Stimulated activated CD4-positive, alpha-beta T cell treated with anti-CD3 and anti-CD28 coated beads, Interleukin-1b, Interleukin-23, amount 100 ng/mL, for 48 hours (primary cell): ENCODE measurements at regions not wholly inside any gene's neighbourhood (a gene's known extent, or its start where the extent isn't known, plus 50 kb on each side); places are given as distances from the start of the nearest gene placed in this dataset.
"Not testable (repeated sequence)": the region's sequence is repeated elsewhere in the genome, so short reads cannot be mapped to it uniquely, and the experiment has no call there.

Experiments
- DNase-seq: peaks from one replicate; pipeline ENCODE4 v3.0.0-alpha.2; 2020

DNA sequence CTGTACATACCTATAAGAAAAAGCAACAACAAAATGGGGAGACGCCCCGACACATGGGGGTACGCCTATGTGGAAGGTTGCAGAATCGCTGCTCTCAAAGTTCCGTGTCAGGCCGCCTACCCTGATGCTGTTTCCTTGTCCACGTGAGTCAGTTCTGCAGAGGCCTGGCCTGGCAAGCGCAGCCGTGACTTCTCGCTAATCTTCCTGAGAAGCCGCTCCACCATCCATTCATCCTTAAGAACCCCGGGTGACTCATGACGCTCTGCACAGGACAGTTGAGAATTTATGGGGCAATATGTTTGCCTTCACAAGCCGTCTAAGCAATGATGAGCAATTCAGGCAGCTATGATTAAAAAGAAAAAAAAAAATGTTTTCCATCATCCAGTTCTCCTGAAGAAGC lies 122.3 kb upstream of the TMPRSS2 start:
- DNase-seq = no peak

DNA sequence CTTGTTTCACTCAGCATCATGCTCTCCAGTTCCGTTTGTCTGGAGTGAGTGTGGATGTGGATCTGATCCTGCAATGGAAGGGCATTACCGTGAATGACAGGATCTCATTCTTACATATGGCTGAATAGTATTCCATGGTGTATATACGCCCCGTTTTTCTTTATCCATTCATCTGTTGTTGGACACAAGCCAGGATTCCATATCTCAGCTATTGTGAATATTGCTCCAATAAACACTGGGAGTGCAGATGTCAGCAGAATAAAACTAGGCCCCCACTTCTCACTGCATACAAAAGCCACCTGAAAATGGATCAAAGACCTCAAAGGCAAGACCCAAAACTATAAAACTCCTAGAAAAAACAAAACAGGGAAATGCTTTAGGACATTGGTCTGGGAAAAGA lies 120.3 kb upstream of the TMPRSS2 start:
- no peak for DNase-seq

DNA sequence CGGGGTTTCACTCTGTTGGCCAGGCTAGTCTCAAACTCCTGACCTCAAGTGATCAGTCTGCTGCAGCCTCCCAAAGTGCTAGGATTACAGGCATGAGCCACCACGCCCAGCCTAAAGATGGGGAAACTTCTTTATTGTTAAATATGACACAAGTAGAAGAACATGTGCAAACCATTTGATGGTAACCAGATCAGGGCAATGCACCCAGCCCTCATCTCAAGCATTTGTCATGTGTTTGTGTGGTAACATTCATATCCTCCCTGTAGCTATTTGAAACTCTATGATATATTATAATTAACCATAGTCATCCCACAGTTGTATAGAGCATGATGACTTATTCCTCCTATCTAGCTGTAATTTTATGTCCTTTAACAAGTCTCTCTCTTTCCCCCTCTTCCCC lies 119.5 kb upstream of the TMPRSS2 start:
- no peak for DNase-seq

DNA sequence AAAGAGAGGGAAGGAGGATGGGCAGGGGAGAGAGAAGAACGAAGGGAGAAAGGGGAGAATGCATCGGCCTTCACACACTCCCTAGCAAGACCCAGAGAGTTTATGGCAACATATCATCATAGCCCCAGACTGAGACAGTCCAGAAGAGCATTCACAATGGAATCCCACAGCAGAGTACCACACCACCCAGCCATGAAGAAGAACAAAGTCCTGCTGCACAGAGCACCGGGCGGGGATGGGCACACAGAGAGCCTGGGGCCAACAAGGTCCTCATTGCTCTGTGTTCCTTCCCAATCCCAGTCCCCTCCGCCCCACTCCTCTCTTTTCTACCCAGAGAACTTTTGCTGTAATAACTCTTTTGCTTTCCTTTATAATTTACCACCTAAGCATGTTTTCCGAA lies 118.1 kb upstream of the TMPRSS2 start:
- DNase-seq = no peak

DNA sequence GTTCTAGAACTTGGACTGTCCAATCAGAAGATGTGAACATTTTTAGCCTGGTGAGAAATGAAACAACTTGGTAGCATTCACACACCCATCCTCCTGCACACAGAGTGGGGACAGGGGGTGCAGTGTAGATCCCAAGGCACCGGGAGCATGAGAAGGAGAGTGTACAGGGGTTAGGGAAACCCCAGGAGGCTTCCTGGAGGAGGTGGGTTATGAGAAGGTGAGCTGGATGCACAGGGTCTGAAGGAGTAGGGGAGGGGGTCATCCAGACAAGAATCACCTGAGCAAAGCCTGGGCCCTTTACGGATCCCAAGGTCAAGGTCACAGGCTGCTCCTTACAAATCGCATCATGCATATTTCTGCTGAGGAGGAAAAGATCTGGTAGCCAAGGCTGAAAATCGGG lies 117.5 kb upstream of the TMPRSS2 start:
- no peak for DNase-seq

DNA sequence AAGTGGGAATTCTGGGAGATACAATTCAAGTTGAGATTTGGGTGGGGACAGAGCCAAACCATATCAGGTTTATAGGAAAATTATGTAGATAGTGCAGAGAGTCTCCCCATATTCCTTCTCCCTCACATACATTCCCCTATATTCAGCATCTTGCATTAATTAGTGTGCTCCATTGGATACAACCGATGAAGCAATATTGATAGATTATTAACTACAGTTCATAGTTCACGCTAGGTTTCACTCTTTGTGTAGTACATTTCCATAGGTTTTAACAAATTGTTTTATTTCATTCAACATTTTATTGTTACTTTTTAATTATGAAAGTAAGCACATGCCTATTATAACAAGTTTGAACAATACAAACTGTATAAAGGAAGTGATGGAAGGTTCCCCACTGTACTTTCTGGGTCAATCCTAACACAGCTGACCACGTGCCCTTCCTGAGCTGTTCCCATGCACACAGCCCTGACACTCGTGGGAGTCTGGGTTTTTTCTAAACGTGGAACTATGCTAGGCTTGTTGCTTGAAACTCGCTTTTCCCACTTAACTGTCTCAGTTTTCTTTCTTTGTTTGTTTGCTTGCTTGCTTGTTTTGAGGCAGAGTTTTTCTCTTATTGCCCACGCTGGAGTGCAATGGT lies 116.8 kb upstream of the TMPRSS2 start:
- DNase-seq = no peak

DNA sequence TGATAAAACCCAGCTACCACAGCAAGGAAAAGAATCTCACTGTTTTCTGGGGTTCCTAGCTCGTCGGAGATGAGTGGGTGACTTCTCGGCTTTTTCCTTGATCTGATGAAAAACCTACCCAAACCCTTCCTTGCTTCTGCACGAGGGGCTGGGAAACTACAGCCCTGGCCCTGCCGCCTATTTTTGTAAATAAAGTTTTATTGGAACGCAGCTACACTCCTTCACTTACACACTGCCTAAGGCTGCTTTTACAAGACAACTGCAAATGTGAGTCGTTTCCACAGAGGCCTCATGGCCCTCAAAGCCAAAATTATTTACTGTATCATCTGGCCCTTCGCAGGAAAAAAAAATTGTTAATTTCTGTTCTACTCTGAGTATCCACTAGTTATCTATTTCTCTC lies 116.0 kb upstream of the TMPRSS2 start:
- DNase-seq = no peak

DNA sequence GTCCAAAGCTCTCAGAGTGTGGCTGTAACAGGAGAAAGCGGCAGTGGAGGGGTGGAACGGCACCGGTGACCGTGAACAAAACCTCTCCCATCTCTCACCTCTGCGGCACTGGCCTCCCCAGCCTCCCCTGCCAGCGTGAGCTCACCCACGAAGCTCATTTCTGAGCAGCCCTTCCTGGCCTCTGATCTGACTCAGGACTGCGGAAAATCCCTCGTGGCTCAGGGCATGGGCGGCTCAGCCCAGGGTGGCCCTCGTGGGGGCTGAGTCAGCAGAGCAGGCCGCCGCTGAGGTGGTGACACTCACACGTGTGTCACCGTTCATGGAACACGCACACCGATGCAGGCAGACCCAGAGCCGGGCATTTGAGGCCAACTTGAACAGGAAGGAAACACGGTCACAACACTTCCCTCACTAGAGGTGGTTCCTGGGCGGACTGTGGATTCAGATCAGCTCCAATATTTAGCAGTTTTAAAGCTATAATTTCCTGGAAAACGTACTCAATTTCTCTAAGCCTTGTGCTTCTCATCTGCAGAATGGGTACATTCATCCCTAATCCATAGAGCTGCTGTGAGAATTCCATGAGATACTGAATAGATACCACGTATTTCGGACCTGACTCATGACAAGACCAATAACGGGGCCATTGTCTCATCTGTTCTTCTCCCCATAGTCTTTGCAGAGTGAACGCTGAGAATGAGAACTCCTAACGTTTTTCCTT lies 115.0 kb upstream of the TMPRSS2 start:
- peak; percentile 78 for DNase-seq

DNA sequence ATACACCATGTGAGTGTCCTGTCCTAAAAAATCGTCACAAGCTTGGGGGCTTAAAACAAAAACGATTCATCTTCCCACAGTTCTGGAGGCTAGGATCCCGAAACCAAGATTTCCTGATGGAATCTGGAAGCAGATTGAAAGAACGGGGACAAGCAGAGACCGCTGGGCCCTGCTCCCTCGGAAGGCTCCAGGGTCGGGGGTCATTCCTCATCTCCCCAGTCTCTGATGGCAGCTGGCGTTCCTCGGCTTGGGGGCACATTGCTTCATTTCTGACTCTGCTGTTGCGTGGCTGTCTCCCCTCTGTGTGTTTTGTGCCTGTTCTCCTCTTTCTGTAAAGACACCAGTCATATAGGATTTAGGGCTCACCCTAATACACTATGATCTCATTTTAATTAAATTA lies 114.2 kb upstream of the TMPRSS2 start:
- DNase-seq = no peak

DNA sequence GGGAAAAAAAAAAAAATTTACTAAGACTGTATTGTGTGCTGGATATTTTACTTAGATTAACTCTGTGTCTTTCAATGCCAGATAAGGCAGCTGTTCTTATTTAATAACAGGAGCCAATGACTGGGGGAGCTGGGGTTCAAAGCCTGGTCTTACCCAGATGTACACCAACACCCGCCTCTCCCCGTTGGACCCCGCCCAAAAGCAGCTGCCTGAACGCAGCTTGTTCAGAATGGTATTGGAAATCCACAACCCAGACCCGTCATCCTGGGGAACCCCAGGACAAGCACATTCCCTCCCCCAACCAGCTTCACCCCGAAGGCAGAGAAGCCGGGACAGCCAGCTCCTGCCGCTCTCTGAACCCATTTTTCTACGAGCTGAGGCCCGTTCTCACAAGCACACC lies 113.6 kb upstream of the TMPRSS2 start:
- no peak for DNase-seq

DNA sequence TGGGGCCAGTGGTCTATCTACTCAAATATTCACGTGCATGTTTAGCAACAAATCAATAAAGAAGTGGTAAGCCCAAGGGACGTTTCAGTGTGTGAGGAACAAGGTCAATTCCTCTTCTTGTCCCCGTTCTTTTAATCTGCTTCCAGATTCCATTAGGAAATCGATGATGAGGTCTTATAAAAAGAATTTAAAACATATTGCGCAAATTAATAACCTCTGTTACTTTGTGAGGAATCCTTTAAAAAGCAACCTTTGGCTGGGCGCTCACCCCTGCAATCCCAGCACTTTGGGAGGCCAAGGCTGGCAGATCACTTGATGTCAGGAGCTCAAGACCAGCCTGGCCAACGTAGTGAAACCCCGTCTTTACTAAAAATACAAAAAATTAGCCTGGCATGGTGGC lies 113.0 kb upstream of the TMPRSS2 start:
- DNase-seq = no peak

DNA sequence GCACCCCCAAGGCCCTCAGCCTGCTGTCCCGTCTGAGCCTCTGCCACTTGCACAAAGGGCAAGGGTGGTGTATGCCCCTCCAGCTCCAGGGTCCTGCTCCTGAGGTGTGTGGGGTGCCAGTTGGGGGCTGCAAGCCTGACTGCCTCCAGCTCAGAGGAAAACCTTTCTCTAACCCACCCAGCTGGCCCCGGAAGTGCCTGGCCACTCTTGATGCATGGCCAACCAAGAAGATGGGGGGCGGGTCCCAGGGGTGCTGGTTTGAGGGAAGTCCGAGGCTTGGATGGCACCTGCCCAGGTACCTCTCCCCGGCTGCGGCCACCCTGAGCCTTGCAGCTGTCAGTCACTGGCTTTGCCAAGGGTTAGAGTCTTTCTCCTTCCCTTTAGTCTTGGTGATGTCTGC lies 112.6 kb upstream of the TMPRSS2 start:
- no peak for DNase-seq

DNA sequence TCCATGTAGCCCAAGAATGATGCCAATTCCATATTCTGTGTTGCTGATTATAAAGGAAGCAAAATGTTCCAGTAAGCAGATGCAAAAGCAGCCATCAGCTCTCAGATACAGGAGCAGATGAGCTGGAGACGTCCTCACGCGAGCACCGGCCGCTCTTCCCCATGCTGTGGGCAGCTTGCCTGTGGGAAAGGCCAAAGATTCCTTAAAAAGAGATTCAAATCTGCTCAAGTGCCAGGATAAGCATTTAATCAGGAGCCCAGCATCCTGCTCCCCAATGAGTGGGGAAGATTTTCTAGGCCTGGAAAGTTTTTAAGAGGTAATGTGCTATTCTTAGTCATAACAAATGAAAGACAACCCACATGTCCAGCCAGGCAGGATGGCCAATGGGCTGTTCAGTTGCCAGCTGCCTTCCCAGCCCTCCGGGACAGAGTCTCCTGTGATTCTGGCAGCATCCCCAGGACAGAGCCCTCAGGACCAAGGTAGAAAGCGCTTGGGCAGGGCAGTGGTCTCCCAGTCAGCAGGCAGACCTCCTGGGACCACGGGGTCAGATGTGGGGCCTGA lies 108.2 kb upstream of the TMPRSS2 start:
- no peak for DNase-seq

DNA sequence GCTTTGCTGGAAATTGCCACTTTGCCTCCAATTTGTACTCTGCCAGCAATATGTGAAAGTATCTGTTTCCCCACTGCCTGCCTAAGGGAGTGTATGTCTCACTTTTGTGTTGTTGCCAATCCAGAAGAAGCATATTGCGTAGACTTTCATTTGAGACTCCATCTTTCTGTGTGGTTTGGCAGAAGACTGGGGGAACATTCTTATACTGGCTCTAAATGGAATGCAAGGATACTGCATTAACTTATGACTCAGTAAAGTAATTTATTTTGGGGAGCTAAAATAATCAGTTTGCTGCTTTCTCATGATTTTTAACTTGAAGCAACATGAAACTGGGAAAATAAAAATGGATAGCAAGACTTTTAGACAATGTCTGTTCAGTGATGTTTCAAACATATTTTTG lies 107.7 kb upstream of the TMPRSS2 start:
- no peak for DNase-seq

DNA sequence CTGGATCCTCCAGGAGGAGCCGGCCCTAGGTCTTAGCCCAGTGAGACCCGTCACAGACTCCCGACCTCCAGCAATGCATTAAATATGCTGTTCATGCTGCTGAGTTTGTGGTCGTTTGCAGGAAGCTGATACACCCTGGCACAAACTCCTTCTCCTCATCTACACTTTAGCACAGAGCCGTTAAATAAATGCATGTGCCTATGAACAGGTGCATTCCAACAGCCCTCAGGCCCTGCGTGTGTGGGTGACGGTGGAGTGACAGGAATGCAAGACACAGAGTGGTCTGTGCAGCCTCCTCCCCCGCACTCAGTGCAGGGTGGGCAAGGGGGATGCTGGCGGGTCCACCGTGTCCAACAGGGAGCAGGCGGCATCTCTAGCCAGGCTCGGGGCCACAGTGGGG lies 106.6 kb upstream of the TMPRSS2 start:
- no peak for DNase-seq

DNA sequence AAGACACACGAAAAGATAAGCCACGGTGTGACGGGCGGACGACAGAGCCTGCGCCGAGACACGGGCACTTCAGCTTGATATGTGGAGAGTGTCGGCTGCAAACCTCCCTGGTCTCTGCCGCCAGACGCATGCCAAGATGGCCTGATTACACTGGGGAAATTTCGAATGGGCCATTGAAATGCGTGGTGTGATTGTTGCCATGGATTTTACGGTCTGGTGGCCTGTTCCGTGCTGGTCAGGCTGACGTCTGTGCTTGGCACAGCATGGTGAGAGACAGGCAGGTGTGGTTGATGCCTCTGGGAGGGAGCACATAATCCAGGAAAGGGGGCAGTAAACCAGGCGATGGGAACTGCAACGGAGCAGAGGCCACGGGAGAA lies 105.6 kb upstream of the TMPRSS2 start:
- DNase-seq = no peak

DNA sequence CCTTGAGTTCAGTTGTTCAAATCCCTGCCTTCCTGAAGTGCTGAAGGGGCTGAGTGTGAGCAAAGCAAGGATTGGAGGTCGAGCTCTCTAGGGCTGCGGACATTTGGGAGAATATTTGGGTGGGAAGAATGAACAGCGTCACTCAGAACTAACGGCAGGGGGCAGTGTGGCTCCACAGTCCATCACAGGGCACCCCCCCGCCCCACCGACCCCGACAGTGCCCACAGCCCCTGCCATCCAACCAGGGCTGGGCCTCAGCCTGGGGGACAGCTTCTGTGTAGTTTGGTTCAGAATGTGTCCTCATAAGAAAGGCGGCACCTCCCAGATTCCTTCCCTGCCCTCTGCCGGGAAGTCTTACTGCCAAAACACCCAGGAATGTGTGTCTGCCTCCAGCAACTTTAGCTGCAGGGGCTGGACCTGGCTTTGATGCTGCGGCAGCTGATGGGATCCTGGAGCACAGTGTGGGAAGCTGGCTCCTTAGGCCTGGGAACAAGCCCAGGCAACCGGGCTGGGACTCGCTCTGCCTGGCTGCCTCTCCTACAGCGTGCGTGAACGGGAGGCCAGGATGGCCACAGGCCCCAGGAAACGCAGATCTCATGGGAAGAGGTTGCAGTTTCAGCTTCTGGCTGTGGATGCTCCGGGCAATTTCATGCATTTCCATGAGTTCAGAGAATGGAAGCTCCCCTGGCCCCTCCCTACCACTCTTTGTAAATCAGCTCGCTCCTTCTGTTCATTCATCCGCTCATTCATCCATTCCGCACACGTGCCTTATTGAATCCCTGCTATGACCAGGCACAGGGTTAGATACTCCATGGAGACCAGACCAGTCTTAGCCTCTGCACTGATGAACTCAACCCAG lies 104.9 kb upstream of the TMPRSS2 start:
- peak; percentile 10 for DNase-seq

DNA sequence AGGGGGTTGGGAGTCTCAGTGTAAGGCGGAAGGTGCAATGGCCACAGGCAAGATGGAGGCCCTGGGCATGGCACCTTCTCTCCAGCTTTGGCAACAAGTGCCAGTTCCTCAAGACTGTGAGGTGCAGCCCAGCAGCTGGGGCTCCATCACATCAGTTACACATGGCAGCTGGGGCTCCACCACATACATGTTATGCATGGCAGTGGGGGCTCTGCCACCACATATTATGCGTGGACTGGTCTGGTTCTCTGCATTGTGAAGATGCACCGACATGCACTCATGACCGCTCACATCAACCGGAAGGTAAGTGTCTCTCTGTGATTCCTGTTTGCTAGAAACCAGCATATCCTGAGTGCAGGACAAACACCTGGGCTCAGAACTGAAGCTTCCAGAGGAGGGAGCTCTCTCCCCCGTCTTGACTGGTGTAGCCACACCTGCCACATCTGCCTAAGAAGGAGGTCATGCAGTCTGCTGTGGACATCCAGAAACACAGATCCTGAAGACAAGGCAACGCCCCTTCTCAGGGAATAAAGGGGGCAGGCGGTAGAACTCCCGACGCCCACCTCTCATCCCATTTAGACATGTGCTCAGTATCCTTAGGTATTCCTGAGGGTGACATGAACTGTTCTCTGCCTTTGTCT lies 104.1 kb upstream of the TMPRSS2 start:
- DNase-seq = no peak

DNA sequence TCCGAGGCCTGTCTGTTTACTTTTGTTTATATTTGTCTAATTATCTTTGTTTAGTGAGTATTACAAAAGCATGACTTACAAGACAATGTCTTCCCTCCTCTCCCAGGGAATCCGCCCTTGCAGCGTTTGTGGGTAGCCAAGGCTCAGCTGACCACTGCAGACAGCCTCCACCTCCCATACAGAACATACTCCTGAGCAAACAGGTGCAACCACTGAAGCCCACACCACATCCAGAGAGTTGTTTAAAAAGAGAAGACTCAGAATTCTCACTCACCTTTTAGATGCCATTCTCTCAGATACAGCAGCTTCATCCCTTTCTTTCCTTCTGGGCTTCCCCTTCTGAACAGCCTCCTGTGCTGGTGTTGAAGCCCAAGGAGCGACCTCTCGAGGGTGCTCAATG lies 103.5 kb upstream of the TMPRSS2 start:
- DNase-seq = no peak

DNA sequence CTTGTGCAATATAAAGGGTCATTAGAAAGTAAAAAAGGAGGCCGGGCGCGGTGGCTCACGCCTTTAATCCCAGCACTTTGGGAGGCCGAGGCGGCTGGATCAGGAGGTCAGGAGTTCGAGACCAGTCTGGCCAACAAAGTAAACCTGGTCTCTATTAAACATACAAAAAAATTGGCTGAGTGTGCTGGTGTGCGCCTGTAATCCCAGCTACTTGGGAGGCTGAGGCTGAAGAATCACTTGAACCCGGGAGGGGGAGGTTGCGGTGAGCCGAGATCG lies 102.8 kb upstream of the TMPRSS2 start:
- DNase-seq = not testable (repeated sequence)

DNA sequence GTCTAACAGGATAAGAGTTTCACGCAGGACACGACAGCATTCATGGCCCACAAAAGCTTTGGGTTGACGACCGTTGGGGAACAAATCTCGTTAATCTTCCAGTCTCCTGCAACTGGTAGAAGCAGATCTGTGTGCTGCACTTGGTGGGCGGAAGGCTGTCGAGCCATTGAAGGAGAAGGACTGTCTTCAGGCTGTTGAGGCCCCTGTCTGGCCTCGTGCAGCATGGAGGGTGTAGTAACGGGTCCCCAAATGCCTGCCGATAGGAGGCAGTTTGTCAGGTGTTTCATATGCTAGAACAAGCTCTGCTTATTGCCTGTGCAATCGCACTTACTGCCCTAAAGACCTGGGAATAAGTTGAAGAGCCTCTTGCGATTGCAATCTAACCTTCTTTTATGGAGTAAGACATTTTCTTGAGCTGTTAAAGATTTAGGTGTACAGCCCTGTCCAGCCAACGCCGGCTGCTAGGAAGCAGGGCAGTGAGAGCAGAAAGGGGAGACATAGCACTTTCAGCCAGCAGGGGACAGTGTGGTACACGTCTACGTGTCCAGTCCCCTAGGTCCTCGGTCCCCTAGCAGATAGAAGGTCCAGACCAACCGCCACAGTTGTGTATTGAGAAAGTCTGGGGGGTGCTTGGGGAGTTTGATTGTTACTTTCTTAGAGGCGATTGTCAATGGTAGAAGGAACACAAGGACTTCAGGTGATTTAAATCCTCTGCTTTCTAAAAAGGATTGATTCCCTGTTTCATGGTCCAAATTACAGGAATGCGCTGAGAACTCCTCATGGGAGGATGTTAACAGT lies 102.3 kb upstream of the TMPRSS2 start:
- DNase-seq = no peak

DNA sequence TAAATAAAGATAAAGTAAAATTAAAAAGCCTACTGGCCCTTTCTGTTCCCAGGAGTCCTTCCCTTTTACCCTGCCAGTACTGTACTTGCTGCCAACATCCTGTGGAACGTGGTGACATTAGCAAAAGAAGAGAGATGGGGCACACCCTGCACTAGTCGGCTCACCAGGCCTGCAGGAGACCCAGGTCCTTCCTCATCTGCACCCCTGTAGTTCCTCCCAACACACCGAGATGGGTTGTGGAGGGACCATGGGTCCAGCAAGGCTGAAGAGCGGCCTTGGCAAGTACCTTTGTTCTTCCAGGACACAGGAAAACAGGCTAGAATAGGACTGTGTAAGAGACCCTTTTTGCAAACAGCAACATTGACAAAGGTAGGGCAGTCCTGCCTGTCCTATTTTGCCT lies 98.7 kb upstream of the TMPRSS2 start:
- no peak for DNase-seq

DNA sequence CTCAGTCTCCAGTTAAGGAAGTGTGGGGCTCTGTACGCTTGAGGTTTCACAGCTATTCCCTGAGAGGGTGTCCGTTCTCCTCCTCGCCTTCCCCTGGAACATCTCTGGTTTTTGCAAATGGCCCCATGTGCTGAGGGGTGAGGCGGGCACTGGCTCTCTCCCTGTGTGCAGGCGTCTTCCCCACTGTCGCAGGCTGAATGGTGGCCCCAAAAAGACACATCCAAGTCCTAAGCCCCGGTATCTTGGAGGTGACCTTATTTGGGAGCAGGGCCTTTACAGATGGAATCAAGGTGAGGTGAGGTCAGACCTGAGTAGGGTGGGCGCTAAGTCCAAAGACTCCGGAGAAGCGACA lies 98.0 kb upstream of the TMPRSS2 start:
- no peak for DNase-seq
